Mammary epithelial cell (primary cell): ENCODE measurements at regions not wholly inside any gene's neighbourhood (a gene's known extent, or its start where the extent isn't known, plus 50 kb on each side); places are given as distances from the start of the nearest gene placed in this dataset.

ENCODE experiments used
- CTCF ChIP-seq, 2 donors: IDR thresholded peaks in 1 of 2; conservative IDR thresholded peaks in 1 of 2; 2 replicates each; pipeline ENCODE4 v1.5.1; 2011 to 2012; ENCODE audit warnings: inconsistent platforms in 2 of 2, low read length in 2 of 2, mild to moderate bottlenecking in 2 of 2, control low read depth in 1 of 2, low read depth in 1 of 2; ENCODE audit not compliant: insufficient read depth in 1 of 2; ENCODE audit errors: extremely low read depth in 1 of 2
- EZH2 ChIP-seq: IDR thresholded peaks from 2 replicates; pipeline ENCODE4 v1.6.1; 2012; ENCODE audit warnings: low read length, inconsistent platforms, borderline replicate concordance

GRCh38 chr7:113768387-113768786 is 150.4 kb downstream of the PPP1R3A start:
- no peak for TF ChIP-seq EZH2
- no peak for TF ChIP-seq CTCF (conservative IDR thresholded peaks at IDR 0.05 in 1 of 2, IDR thresholded peaks at IDR 0.05 in 1 of 2; ENCODE audit: extremely low read depth in 1 of 2, insufficient read depth in 1 of 2, low read depth in 1 of 2, low read length in 2 of 2)
